Hepatocyte (in vitro differentiated cells): ENCODE measurements at regions not wholly inside any gene's neighbourhood (a gene's known extent, or its start where the extent isn't known, plus 50 kb on each side); places are given as distances from the start of the nearest gene placed in this dataset.

Experiments
- DNase-seq: peaks from one replicate; pipeline ENCODE4 v3.0.0-alpha.2; 2016; ENCODE audit warnings: low spot score
- H2AFZ ChIP-seq: fragments of 200-600 bp; sonication (generic); 2 replicates; pipeline ENCODE4 v1.6.0; 2016; ENCODE audit warnings: antibody characterized with exemption, mild to moderate bottlenecking
- H3K27ac ChIP-seq: fragments of 200-600 bp; sonication (generic); 2 replicates; pipeline ENCODE4 v1.5.1; 2016; ENCODE audit warnings: mild to moderate bottlenecking
- H3K27me3 ChIP-seq: fragments of 200-600 bp; sonication (generic); 2 replicates; pipeline ENCODE4 v1.6.1; 2016
- H3K36me3 ChIP-seq: fragments of 200-600 bp; sonication (generic); replicated peaks from 2 replicates; pipeline ENCODE4 v1.5.1; 2016; ENCODE audit warnings: low read depth; ENCODE audit not compliant: insufficient read depth
- H3K4me1 ChIP-seq: fragments of 200-600 bp; sonication (generic); 2 replicates; pipeline ENCODE4 v1.5.1; 2016; ENCODE audit warnings: mild to moderate bottlenecking, moderate library complexity; ENCODE audit not compliant: insufficient read depth
- H3K4me2 ChIP-seq: fragments of 200-600 bp; sonication (generic); 2 replicates; pipeline ENCODE4 v1.6.0; 2016
- H3K4me3 ChIP-seq: fragments of 200-600 bp; sonication (generic); 2 replicates; pipeline ENCODE4 v1.5.1; 2016; ENCODE audit warnings: mild to moderate bottlenecking
- H3K79me2 ChIP-seq: fragments of 200-600 bp; sonication (generic); 2 replicates; pipeline ENCODE4 v1.6.0; 2017; ENCODE audit warnings: mild to moderate bottlenecking
- H3K9me2 ChIP-seq: fragments of 200-600 bp; sonication (generic); replicated peaks from 2 replicates; pipeline ENCODE4 v1.6.0; 2017; ENCODE audit warnings: mild to moderate bottlenecking; ENCODE audit not compliant: insufficient read depth
- H3K9me3 ChIP-seq: fragments of 200-600 bp; sonication (generic); 2 replicates; pipeline ENCODE4 v1.5.1; 2016; ENCODE audit warnings: low read depth, mild to moderate bottlenecking
- H4K20me1 ChIP-seq: fragments of 200-600 bp; sonication (generic); 2 replicates; pipeline ENCODE4 v1.6.0; 2016; ENCODE audit warnings: mild to moderate bottlenecking; ENCODE audit not compliant: insufficient read depth, poor library complexity, severe bottlenecking
- EZH2 ChIP-seq: fragments of 200-600 bp; sonication (generic); IDR thresholded peaks from 2 replicates; pipeline ENCODE4 v1.6.1; 2016; ENCODE audit warnings: antibody characterized with exemption, mild to moderate bottlenecking, borderline replicate concordance
- EZH2phosphoT487 ChIP-seq: fragments of 200-600 bp; sonication (generic); IDR thresholded peaks from one replicate; pipeline ENCODE4 v1.6.1; 2018; ENCODE audit warnings: antibody characterized with exemption, mild to moderate bottlenecking, low read depth, moderate library complexity; ENCODE audit not compliant: unreplicated experiment, severe bottlenecking
- WGBS: methylation state at CpG from one replicate; pipeline ENCODE4 v1.1.6; 2016; ENCODE audit warnings: low lambda C conversion rate; ENCODE audit errors: missing lambda C conversion rate; 5-methylcytosine and 5-hydroxymethylcytosine counted together
- TF ChIP-seq, protein P1 (sequence below): fragments of 200-600 bp; sonication (generic); IDR thresholded peaks from 2 replicates; pipeline ENCODE4 v1.5.1; 2016; ENCODE audit warnings: antibody characterized with exemption, mild to moderate bottlenecking; ENCODE audit not compliant: poor library complexity

DNA sequence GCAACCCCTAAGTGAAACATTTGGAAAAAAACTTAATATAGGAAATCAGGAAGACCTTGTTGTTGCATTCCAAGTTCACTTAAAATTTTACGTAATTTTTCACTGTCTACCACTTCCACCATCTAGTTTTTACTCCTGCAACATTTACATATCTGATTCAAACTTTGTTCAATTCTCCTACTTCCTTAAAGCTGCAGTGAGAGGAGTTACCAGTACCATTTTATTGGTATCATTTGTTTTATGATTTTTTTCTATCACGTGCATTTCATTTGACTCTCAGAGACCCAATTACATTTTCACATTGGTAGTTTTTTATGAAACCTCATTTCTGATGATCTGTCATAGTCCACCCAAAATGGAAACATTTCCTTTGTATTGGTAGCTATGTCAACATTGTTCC, 284.9 kb upstream of the MDFIC2 start:
- no peaks in the 10 kb centered on the region for H3K79me2 ChIP-seq
- no peaks in the 10 kb centered on the region for H3K36me3 ChIP-seq
- no peak overlapping the region for H3K4me3 ChIP-seq
- no peak overlapping the region for H2AFZ ChIP-seq
- no peak for DNase-seq
- H3K27ac ChIP-seq = no peak overlapping the region
- H3K4me1 ChIP-seq = no peaks in the 10 kb centered on the region
- TF ChIP-seq, protein P1, sequence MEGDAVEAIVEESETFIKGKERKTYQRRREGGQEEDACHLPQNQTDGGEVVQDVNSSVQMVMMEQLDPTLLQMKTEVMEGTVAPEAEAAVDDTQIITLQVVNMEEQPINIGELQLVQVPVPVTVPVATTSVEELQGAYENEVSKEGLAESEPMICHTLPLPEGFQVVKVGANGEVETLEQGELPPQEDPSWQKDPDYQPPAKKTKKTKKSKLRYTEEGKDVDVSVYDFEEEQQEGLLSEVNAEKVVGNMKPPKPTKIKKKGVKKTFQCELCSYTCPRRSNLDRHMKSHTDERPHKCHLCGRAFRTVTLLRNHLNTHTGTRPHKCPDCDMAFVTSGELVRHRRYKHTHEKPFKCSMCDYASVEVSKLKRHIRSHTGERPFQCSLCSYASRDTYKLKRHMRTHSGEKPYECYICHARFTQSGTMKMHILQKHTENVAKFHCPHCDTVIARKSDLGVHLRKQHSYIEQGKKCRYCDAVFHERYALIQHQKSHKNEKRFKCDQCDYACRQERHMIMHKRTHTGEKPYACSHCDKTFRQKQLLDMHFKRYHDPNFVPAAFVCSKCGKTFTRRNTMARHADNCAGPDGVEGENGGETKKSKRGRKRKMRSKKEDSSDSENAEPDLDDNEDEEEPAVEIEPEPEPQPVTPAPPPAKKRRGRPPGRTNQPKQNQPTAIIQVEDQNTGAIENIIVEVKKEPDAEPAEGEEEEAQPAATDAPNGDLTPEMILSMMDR = no peak
- no peak for TF ChIP-seq EZH2phosphoT487
- TF ChIP-seq EZH2 = no peak
- no peaks in the 10 kb centered on the region for H3K9me2 ChIP-seq
- no peaks in the 10 kb centered on the region for H3K27me3 ChIP-seq
- WGBS = 93% methylated on average over 2 of the region's 2 CpGs
- no peak overlapping the region for H3K4me2 ChIP-seq
- H4K20me1 ChIP-seq = no peaks in the 10 kb centered on the region
- H3K9me3 ChIP-seq = no peaks in the 10 kb centered on the region

DNA sequence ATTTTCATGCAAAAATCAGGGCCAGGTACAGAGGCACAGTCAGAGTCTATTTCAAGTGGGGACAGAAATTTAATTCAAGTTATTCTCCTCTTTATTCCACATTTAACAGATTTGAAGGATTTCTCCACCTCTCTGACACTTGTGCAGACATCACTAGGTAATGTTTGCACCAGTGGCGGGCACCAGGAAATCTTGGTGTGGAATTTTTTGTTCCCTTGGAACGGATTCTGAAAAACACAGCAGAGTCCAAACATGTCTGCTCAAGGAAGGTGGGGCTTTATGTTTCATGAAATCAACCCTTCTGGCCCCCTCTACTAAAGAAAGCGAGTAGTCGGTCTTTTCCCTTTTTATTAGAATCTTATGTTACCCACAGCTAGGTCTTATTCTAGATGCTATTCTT, 271.2 kb upstream of the MDFIC2 start:
- Histone ChIP-seq H2AFZ (peak overlapping the region; percentile 17), H3K36me3 (no peaks in the 10 kb centered on the region), H3K27me3 (no peaks in the 10 kb centered on the region), H3K4me1 (no peaks in the 10 kb centered on the region), H3K9me2 (no peaks in the 10 kb centered on the region), H3K27ac (no peak overlapping the region), H3K79me2 (no peaks in the 10 kb centered on the region), H3K4me2 (no peak overlapping the region), H3K4me3 (no peak overlapping the region), H3K9me3 (no peaks in the 10 kb centered on the region), H4K20me1 (no peaks in the 10 kb centered on the region)
- WGBS = 87% methylated on average over 4 of the region's 4 CpGs
- DNase-seq = no peak
- no peak for TF ChIP-seq EZH2phosphoT487
- no peak for TF ChIP-seq EZH2
- TF ChIP-seq, protein P1 = no peak

DNA sequence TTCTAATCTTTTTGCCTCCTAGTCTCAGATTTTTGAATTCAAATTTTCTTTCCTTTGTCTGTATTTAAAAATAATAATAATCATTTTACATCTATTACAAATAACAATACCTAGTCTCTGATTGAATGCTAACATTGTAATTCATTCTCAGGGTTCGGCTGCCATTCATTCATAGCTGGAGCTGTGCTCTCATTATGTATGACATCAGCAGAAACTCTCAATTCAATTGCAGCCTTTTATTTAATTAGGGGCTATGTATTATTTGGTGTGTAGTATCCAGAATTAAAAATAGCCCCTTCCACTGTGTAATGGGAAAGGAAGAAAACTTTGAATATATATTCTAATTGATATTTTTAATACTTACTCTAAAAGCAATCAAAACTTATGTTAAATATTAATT, 270.4 kb upstream of the MDFIC2 start:
- Histone ChIP-seq H3K4me2 (no peak overlapping the region), H4K20me1 (no peaks in the 10 kb centered on the region), H2AFZ (no peak overlapping the region), H3K4me3 (no peak overlapping the region), H3K9me2 (no peaks in the 10 kb centered on the region), H3K4me1 (no peaks in the 10 kb centered on the region), H3K9me3 (no peaks in the 10 kb centered on the region), H3K36me3 (no peaks in the 10 kb centered on the region), H3K27me3 (no peaks in the 10 kb centered on the region), H3K27ac (no peak overlapping the region), H3K79me2 (no peaks in the 10 kb centered on the region)
- DNase-seq = no peak
- WGBS = 88% methylated on average over 1 of the region's 1 CpG
- TF ChIP-seq EZH2phosphoT487 (no peak), EZH2 (no peak)
- TF ChIP-seq, protein P1 = no peak

DNA sequence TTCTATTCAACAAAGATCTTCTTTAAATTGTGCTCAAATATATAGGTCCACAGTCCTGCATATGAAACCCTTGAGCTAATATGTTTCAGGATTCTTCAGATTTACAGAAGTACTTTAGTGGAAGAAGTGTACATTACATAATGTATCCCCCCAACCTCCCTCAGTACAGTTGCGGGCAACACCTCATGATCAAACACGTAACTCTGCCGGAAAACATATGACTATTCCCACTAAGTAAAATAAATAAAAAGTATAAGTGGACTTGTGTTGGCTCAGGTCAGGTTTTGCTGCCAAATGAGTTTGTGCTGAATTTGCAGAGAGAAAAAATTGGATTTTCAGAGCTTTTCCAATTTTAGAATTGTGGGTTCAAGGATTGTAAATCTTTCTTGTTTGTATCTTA, 267.6 kb upstream of the MDFIC2 start:
- H2AFZ ChIP-seq = no peak overlapping the region
- no peaks in the 10 kb centered on the region for H3K27me3 ChIP-seq
- TF ChIP-seq, protein P1 = no peak
- TF ChIP-seq EZH2 = no peak
- no peak for TF ChIP-seq EZH2phosphoT487
- H4K20me1 ChIP-seq = no peaks in the 10 kb centered on the region
- H3K27ac ChIP-seq = no peak overlapping the region
- H3K4me3 ChIP-seq = no peak overlapping the region
- 83% methylated on average over 3 of the region's 3 CpGs for WGBS
- no peaks in the 10 kb centered on the region for H3K36me3 ChIP-seq
- H3K4me2 ChIP-seq = no peak overlapping the region
- no peak for DNase-seq
- no peaks in the 10 kb centered on the region for H3K9me3 ChIP-seq
- H3K79me2 ChIP-seq = no peaks in the 10 kb centered on the region
- no peaks in the 10 kb centered on the region for H3K4me1 ChIP-seq
- H3K9me2 ChIP-seq = no peaks in the 10 kb centered on the region
